Heart right ventricle (tissue), 16 donors: ENCODE measurements at regions not wholly inside any gene's neighbourhood (a gene's known extent, or its start where the extent isn't known, plus 50 kb on each side); places are given as distances from the start of the nearest gene placed in this dataset.

Experiments
- ATAC-seq, 8 donors: fragments of 200-7000 bp; cut with Tn5 transposase; one replicate each; pipeline ENCODE4 v1.9.1; 2020; ENCODE audit warnings: mild to moderate bottlenecking in 8 of 8, moderate library complexity in 8 of 8, moderate number of reproducible peaks in 1 of 8
- DNase-seq, 2 donors: peaks; one replicate each; pipeline ENCODE4 v3.0.0-alpha.2; 2020
- H3K27ac ChIP-seq, 10 donors: fragments of 200-600 bp; sonication (generic) in 2 of 10; one replicate each; pipeline versions ENCODE4 v1.5.0 to v1.8.0; 2020 to 2022; ENCODE audit warnings: mild to moderate bottlenecking in 3 of 10
- H3K27me3 ChIP-seq, 7 donors: fragments of 200-600 bp; one replicate each; pipeline ENCODE4 v1.8.0; 2021 to 2022; ENCODE audit warnings: mild to moderate bottlenecking in 2 of 7
- H3K36me3 ChIP-seq, 9 donors: fragments of 200-600 bp; sonication (generic) in 1 of 9; one replicate each; pipeline versions ENCODE4 v1.5.0 to v1.8.0; 2020 to 2022; ENCODE audit warnings: mild to moderate bottlenecking in 2 of 9
- H3K4me1 ChIP-seq, 9 donors: fragments of 200-600 bp; sonication (generic) in 1 of 9; one replicate each; pipeline versions ENCODE4 v1.5.0 to v1.8.0; 2020 to 2022; ENCODE audit warnings: mild to moderate bottlenecking in 4 of 9
- H3K4me3 ChIP-seq, 10 donors: fragments of 200-600 bp; sonication (generic) in 2 of 10; one replicate each; pipeline versions ENCODE4 v1.5.0 to v1.8.0; 2020 to 2022; ENCODE audit warnings: mild to moderate bottlenecking in 7 of 10, moderate library complexity in 2 of 10
- H3K9me3 ChIP-seq, 11 donors: fragments of 200-600 bp in 10 of 11; sonication (generic) in 2 of 11; one replicate each; pipeline versions ENCODE4 v1.5.0 to v1.8.0; 2013 to 2022; ENCODE audit warnings: mild to moderate bottlenecking in 2 of 11, control low read depth in 1 of 11, moderate library complexity in 1 of 11
- CTCF ChIP-seq, 9 donors: fragments of 200-600 bp; sonication (generic) in 2 of 9; IDR thresholded peaks; one replicate each; pipeline versions ENCODE4 v1.5.0 to v1.8.0; 2021 to 2022; ENCODE audit warnings: antibody characterized with exemption in 9 of 9, mild to moderate bottlenecking in 5 of 9, moderate library complexity in 1 of 9
- WGBS, 2 donors: extraction: QIAGEN DNeasy Blood & Tissue Kit; methylation state at CpG; one replicate each; pipeline ENCODE4 v1.1.7; 2013; ENCODE audit warnings: inconsistent platforms in 1 of 2; 5-methylcytosine and 5-hydroxymethylcytosine counted together
- intact Hi-C, 10 donors: fragments of 100-400 bp; cut with DNase I; formaldehyde crosslinking; loops; one replicate each; pipeline versions ENCODE4 v1.11.1 to v1.14.2; 2022
- donor health status: Arrhythmogenic right ventricular cardiomyopathy.
- donor health status: ischemic (EF 13 %, LVEDD 7.1; RV severe dilation, severe dysfunction).
- donor health status: healthy with polysubstance abuse.
- donor health status: DM: no; HTN: yes; CAD: no.
- donor health status: DM: no; HTN: no; CAD: no.
- donor health status: ischemic (EF 25% LVEDD 6.9; RV normal size, moderate dysfunction).
- donor health status: ischemic (EF 25% LVEDD 5.7; RV mildly dilated, moderate dysfunction).
- donor health status: healthy.
- donor health status: DM: yes; HTN: yes; CAD: no.
- donor health status: Ischemic cardiomyopathy.
- donor health status: ischemic (EF 35%, LVEDD 5.7; RV mildly dilated, moderate dysfunction).
- donor health status: nonischemic (EF 11% LVEDD 7.7; RV severe dilation, severe dysfunction).
- donor health status: DM: yes; HTN: yes; CAD: no.
- donor health status: PGD.
- donor health status: ischemic (EF 29% LVEDD 5.4; RV normal size, mild dysfunction).
- donor health status: nonischemic (EF 23%, LVEDD 6.1; RV moderate dilation, normal function).

GRCh38 chr13:62482351-62482750, 1066.7 kb upstream of the PCDH20 start:
- ATAC-seq (no peak), DNase-seq (no peak)
- 81% methylated on average over 3 of the region's 3 CpGs for WGBS, 2 donors
- no peaks in the 10 kb centered on the region for H3K4me1 ChIP-seq
- TF ChIP-seq CTCF (IDR thresholded peaks at IDR 0.05) = no peak
- no peak overlapping the region for H3K4me3 ChIP-seq
- H3K27me3 ChIP-seq = no peaks in the 10 kb centered on the region
- no peak overlapping the region for H3K27ac ChIP-seq
- intact Hi-C loops = no loop called here
- H3K36me3 ChIP-seq = no peaks in the 10 kb centered on the region
- H3K9me3 ChIP-seq = no peaks in the 10 kb centered on the region

GRCh38 chr13:62473944-62474237, 1058.2 kb upstream of the PCDH20 start:
- 84 to 85% methylated on average over 3 of the region's 3 CpGs for WGBS, 2 donors
- Histone ChIP-seq H3K36me3 (no peaks in the 10 kb centered on the region), H3K27ac (no peak overlapping the region), H3K4me3 (no peak overlapping the region), H3K9me3 (peaks cover 0 to 9% (median 0%) of the 10 kb centered on the region in 11 donors), H3K27me3 (no peaks in the 10 kb centered on the region), H3K4me1 (no peaks in the 10 kb centered on the region)
- DNase-seq = no peak
- TF ChIP-seq CTCF (IDR thresholded peaks at IDR 0.05) = no peak
- ATAC-seq = no peak
- intact Hi-C loops = no loop called here

- WGBS, 2 donors = 77 to 78% methylated on average over 2 of the region's 2 CpGs
- TF ChIP-seq CTCF (IDR thresholded peaks at IDR 0.05) = no peak
- H3K4me3 ChIP-seq = no peak overlapping the region
Measured at GRCh38 chr13:62473190-62473943, 1057.7 kb upstream of the PCDH20 start.

GRCh38 chr13:62453761-62454160, 1038.1 kb upstream of the PCDH20 start:
- Histone ChIP-seq H3K4me3 (no peak overlapping the region), H3K27me3 (no peaks in the 10 kb centered on the region), H3K27ac (no peak overlapping the region), H3K36me3 (no peaks in the 10 kb centered on the region), H3K9me3 (no peaks in the 10 kb centered on the region), H3K4me1 (no peaks in the 10 kb centered on the region)
- ATAC-seq (no peak), DNase-seq (no peak)
- TF ChIP-seq CTCF (IDR thresholded peaks at IDR 0.05) = no peak
- intact Hi-C loops = no loop called here
- WGBS, 2 donors = 82 to 89% methylated on average over 2 of the region's 2 CpGs

More at GRCh38 chr13:62473190-62473943, 1057.7 kb upstream of the PCDH20 start:
- no peak for DNase-seq
- Histone ChIP-seq H3K36me3 (no peaks in the 10 kb centered on the region), H3K4me1 (no peaks in the 10 kb centered on the region), H3K9me3 (peaks cover 0 to 9% (median 0%) of the 10 kb centered on the region in 11 donors), H3K27me3 (no peaks in the 10 kb centered on the region), H3K27ac (no peak overlapping the region)
- no peak for ATAC-seq
- intact Hi-C loops = no loop called here
